HCT116 (cell line): ENCODE measurements at regions not wholly inside any gene's neighbourhood (a gene's known extent, or its start where the extent isn't known, plus 50 kb on each side); places are given as distances from the start of the nearest gene placed in this dataset.

ENCODE experiments used
- ATAC-seq: fragments of 200-7000 bp; cut with Tn5 transposase; 2 replicates; pipeline ENCODE4 v1.9.1; 2020; ENCODE audit warnings: mild to moderate bottlenecking, moderate library complexity
- BruUV-seq: library from RNA; stranded (reverse); fragments of 400-500 nt; replicated peaks from 2 replicates; lab custom pipeline; 2021; lab: Mats Ljungman, UMichigan
- CTCF ChIA-PET: fragments of 300-600 bp; sonication (Branson Sonifier 250); formaldehyde crosslinking; loops from one replicate; lab custom pipeline; 2021; ENCODE audit warnings: antibody characterized with exemption; lab: Charles Lee
- POLR2A ChIA-PET: fragments of 300-600, 350-600 bp; sonication (Branson Sonifier 250); formaldehyde crosslinking; loops from one replicate; lab custom pipeline; 2021; ENCODE audit warnings: antibody characterized with exemption; lab: Charles Lee
- RAD21 ChIA-PET, 2 experiments: fragments of 300-600 bp; sonication (Branson Sonifier 250); formaldehyde crosslinking; loops; one replicate each; lab custom pipeline; 2023; ENCODE audit warnings: low total read pairs in 2 of 2; ENCODE audit not compliant: uncharacterized antibody in 2 of 2, unreplicated experiment in 2 of 2, low non-redundant PET in 1 of 2; lab: Charles Lee
- DNase-seq: peaks from one replicate; pipeline ENCODE4 v3.0.0-alpha.2; 2010; ENCODE audit warnings: low read depth, low spot score
- H2AFZ ChIP-seq: fragments of 200-600 bp; shearing (Covaris generic), sonication (generic); 2 replicates; pipeline ENCODE4 v1.6.1; 2017; ENCODE audit warnings: low read depth, mixed run types, mixed read lengths, antibody characterized with exemption, low read length; ENCODE audit not compliant: poor library complexity, severe bottlenecking
- H3K27ac ChIP-seq: 2 replicates; pipeline ENCODE4 v1.5.1; 2012; ENCODE audit warnings: low read depth, low read length
- H3K27me3 ChIP-seq: fragments of 200-600 bp; sonication (generic); 2 replicates; pipeline ENCODE4 v1.6.1; 2016; ENCODE audit warnings: mixed run types, low read length, mixed read lengths; ENCODE audit not compliant: insufficient read depth
- H3K36me3 ChIP-seq, 2 experiments: fragments of 200-500 bp in 1 of 2; fragments of 200-600 bp in 1 of 2; sonication (Bioruptor generic) in 1 of 2; sonication (generic) in 1 of 2; 2 replicates each; pipeline versions ENCODE4 v1.5.1 to v1.6.1; 2014 to 2016; ENCODE audit warnings: low read length in 2 of 2, inconsistent platforms in 1 of 2, mixed read lengths in 1 of 2, mixed run types in 1 of 2; ENCODE audit not compliant: insufficient read depth in 2 of 2, control insufficient read depth in 1 of 2
- H3K4me1 ChIP-seq, 2 experiments: fragments of 200-600 bp in 1 of 2; sonication (generic) in 1 of 2; 2 replicates each; pipeline versions ENCODE4 v1.5.1 to v1.6.1; 2012 to 2017; ENCODE audit warnings: low read length in 2 of 2, inconsistent platforms in 1 of 2, mild to moderate bottlenecking in 1 of 2, mixed read lengths in 1 of 2, mixed run types in 1 of 2, moderate library complexity in 1 of 2; ENCODE audit not compliant: insufficient read depth in 2 of 2, control insufficient read depth in 1 of 2
- H3K4me2 ChIP-seq: fragments of 200-600 bp; sonication (generic); 2 replicates; pipeline ENCODE4 v1.6.1; 2017; ENCODE audit warnings: mixed run types, low read length, mixed read lengths
- H3K4me3 ChIP-seq, 2 experiments: fragments of 200-600 bp in 1 of 2; sonication (generic) in 1 of 2; replicated peaks in 1 of 2; 2 replicates each; pipeline ENCODE4 v1.5.1; 2011 to 2016; ENCODE audit warnings: low read length in 2 of 2, control low read depth in 1 of 2, low read depth in 1 of 2, mild to moderate bottlenecking in 1 of 2, mixed read lengths in 1 of 2, mixed run types in 1 of 2
- H3K79me2 ChIP-seq: fragments of 200-600 bp; sonication (generic); 2 replicates; pipeline ENCODE4 v1.6.1; 2017; ENCODE audit warnings: mild to moderate bottlenecking, mixed run types, low read length, moderate library complexity, mixed read lengths; ENCODE audit not compliant: insufficient read depth
- H3K9ac ChIP-seq: fragments of 200-600 bp; sonication (generic); 2 replicates; pipeline ENCODE4 v1.6.1; 2016; ENCODE audit warnings: low read length, mixed read lengths
- H3K9me2 ChIP-seq: fragments of 200-600 bp; sonication (generic), shearing (Covaris generic); 2 replicates; pipeline ENCODE4 v1.6.1; 2017; ENCODE audit warnings: mixed run types, mild to moderate bottlenecking, moderate library complexity; ENCODE audit not compliant: insufficient read depth
- H3K9me3 ChIP-seq, 2 experiments: fragments of 200-500 bp in 1 of 2; fragments of 200-600 bp in 1 of 2; sonication (Bioruptor generic) in 1 of 2; sonication (generic) in 1 of 2; 2 replicates each; pipeline ENCODE4 v1.6.1; 2014 to 2017; ENCODE audit warnings: low read length in 2 of 2, mixed read lengths in 2 of 2, inconsistent platforms in 1 of 2, low read depth in 1 of 2, mild to moderate bottlenecking in 1 of 2, mixed run types in 1 of 2, moderate library complexity in 1 of 2; ENCODE audit not compliant: control insufficient read depth in 1 of 2, insufficient read depth in 1 of 2
- H4K20me1 ChIP-seq: fragments of 200-600 bp; sonication (generic), shearing (Covaris generic); 2 replicates; pipeline ENCODE4 v1.6.1; 2017; ENCODE audit warnings: mixed run types, mild to moderate bottlenecking, moderate library complexity; ENCODE audit not compliant: insufficient read depth
- CTCF ChIP-seq, 3 experiments: fragments of 200-600 bp in 1 of 3; sonication (generic) in 1 of 3; IDR thresholded peaks in 2 of 3; conservative IDR thresholded peaks in 1 of 3; 2 replicates each; pipeline ENCODE4 v1.5.1; 2012 to 2017; ENCODE audit warnings: low read depth in 2 of 3, low read length in 2 of 3, antibody characterized with exemption in 1 of 3, borderline replicate concordance in 1 of 3, control low read depth in 1 of 3, mild to moderate bottlenecking in 1 of 3, mixed read lengths in 1 of 3, mixed run types in 1 of 3, moderate library complexity in 1 of 3; ENCODE audit not compliant: insufficient read depth in 1 of 3
- ELF1 ChIP-seq: IDR thresholded peaks from 2 replicates; pipeline ENCODE4 v1.6.1; 2012; ENCODE audit warnings: low read depth, borderline replicate concordance
- JUND ChIP-seq: IDR thresholded peaks from 2 replicates; pipeline ENCODE4 v1.6.1; 2012
- POLR2AphosphoS5 ChIP-seq: IDR thresholded peaks from 2 replicates; pipeline ENCODE4 v1.6.1; 2011; ENCODE audit warnings: mild to moderate bottlenecking, low read depth, low read length, moderate library complexity
- RAD21 ChIP-seq: IDR thresholded peaks from 2 replicates; pipeline ENCODE4 v1.6.1; 2012; ENCODE audit warnings: low read depth, mild to moderate bottlenecking
- TCF7L2 ChIP-seq: IDR thresholded peaks from 2 replicates; pipeline ENCODE4 v1.7.0; 2011; ENCODE audit warnings: borderline replicate concordance, inconsistent platforms; ENCODE audit not compliant: insufficient read depth, insufficient read length; ENCODE audit errors: extremely low read depth
- ZBTB33 ChIP-seq: IDR thresholded peaks from 2 replicates; pipeline ENCODE4 v1.6.1; 2011; ENCODE audit warnings: mild to moderate bottlenecking, low read length, moderate library complexity; ENCODE audit not compliant: insufficient replicate concordance; ENCODE audit errors: extremely low read depth
- ZFX ChIP-seq: fragments of 450-650 bp; IDR thresholded peaks from 2 replicates; pipeline ENCODE4 v1.6.1; 2017
- intact Hi-C: fragments of 100-400 bp; cut with micrococcal nuclease; formaldehyde crosslinking; loops from 2 replicates; pipeline ENCODE4 v1.10.0; 2022

DNA sequence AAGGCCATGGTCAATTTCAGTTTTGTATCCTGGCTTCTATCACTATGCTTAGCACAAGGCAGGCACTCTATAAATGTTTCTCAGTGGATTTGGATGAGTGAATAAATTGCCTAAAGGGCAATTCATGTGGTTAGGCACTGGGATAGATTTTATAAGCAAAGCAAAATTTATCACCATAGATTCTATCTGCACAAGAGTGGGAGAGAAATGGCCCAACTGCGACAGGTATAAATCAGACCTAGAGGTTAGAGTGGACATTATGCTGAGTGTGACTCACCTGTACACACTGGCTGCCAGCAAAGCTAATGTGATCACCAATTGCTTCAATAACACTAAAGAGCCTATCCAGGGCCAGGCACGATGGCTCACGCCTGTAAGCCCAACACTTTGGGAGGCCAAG is 514.0 kb downstream of the BUD13 start:
- no TSS peak for BruUV-seq
- no peak for TF ChIP-seq POLR2AphosphoS5
- TF ChIP-seq RAD21 = no peak
- TF ChIP-seq ELF1 = no peak
- no peak for TF ChIP-seq ZBTB33
- no peak for TF ChIP-seq ZFX
- no peak for TF ChIP-seq JUND
- H3K36me3 ChIP-seq = no peaks in the 10 kb centered on the region
- H3K79me2 ChIP-seq = no peaks in the 10 kb centered on the region
- H3K27ac ChIP-seq = no peak overlapping the region
- H3K9me2 ChIP-seq = no peaks in the 10 kb centered on the region
- no peaks in the 10 kb centered on the region for H3K9me3 ChIP-seq
- no peaks in the 10 kb centered on the region for H3K4me1 ChIP-seq
- no peak overlapping the region for H3K4me3 ChIP-seq
- ATAC-seq (no peak), DNase-seq (no peak)
- H3K27me3 ChIP-seq = peaks cover 62% of the 10 kb centered on the region
- CTCF ChIA-PET = interaction anchor here (0.5 kb wide), 1 partner anchor 33 kb away, joined by 3 read pairs; no protein-coding TSS in a partner anchor
- RAD21 ChIA-PET = no interaction called here
- no peaks in the 10 kb centered on the region for H4K20me1 ChIP-seq
- intact Hi-C loops = no loop called here
- POLR2A ChIA-PET = no interaction called here
- H3K9ac ChIP-seq = no peak overlapping the region
- no peak overlapping the region for H2AFZ ChIP-seq
- no peak overlapping the region for H3K4me2 ChIP-seq

GRCh38 chr11:116257883-116258282 is 514.9 kb downstream of the BUD13 start:
- TF ChIP-seq ZBTB33 = no peak
- TF ChIP-seq CTCF (IDR thresholded peaks at IDR 0.05 in 2 of 3, conservative IDR thresholded peaks at IDR 0.05 in 1 of 3; ENCODE audit: borderline replicate concordance in 1 of 3, insufficient read depth in 1 of 3, low read depth in 2 of 3, low read length in 2 of 3) = no peak
- no peak for TF ChIP-seq TCF7L2
- TF ChIP-seq, all 23 proteins: peak for 0
- Histone ChIP-seq H3K4me3 (no peak overlapping the region), H3K79me2 (no peaks in the 10 kb centered on the region), H3K9me2 (no peaks in the 10 kb centered on the region), H4K20me1 (no peaks in the 10 kb centered on the region), H3K36me3 (no peaks in the 10 kb centered on the region), H3K4me2 (no peak overlapping the region), H3K27me3 (peaks cover 58% of the 10 kb centered on the region), H3K27ac (no peak overlapping the region), H3K9ac (no peak overlapping the region), H2AFZ (no peak overlapping the region), H3K9me3 (no peaks in the 10 kb centered on the region), H3K4me1 (no peaks in the 10 kb centered on the region)
- ATAC-seq (no peak), DNase-seq (no peak)
- intact Hi-C loops = no loop called here
- CTCF ChIA-PET = no interaction called here
- BruUV-seq = no TSS peak
- RAD21 ChIA-PET = no interaction called here
- POLR2A ChIA-PET = no interaction called here
